ENCODE measurements at regions not wholly inside any gene's neighbourhood (a gene's known extent, or its start where the extent isn't known, plus 50 kb on each side); places are given as distances from the start of the nearest gene placed in this dataset.
"Not testable (repeated sequence)": the region's sequence is repeated elsewhere in the genome, so short reads cannot be mapped to it uniquely, and the experiment has no call there.

- no peak for DNase-seq
Measured at GRCh38 chr17:68699936-68700335, 98.8 kb upstream of the FAM20A start.

GRCh38 chr17:68698746-68699145 lies 97.6 kb upstream of the FAM20A start:
- no peak for DNase-seq

- peak; percentile 5 for DNase-seq
Measured at GRCh38 chr17:68697850-68698361, 96.7 kb upstream of the FAM20A start.

- no peak for DNase-seq
Measured at GRCh38 chr17:68695659-68696058, 94.5 kb upstream of the FAM20A start.

GRCh38 chr17:68694791-68695485 lies 93.8 kb upstream of the FAM20A start:
- no peak for DNase-seq

GRCh38 chr17:68693896-68694295 lies 92.7 kb upstream of the FAM20A start:
- DNase-seq: no peak

GRCh38 chr17:68693466-68693865 lies 92.3 kb upstream of the FAM20A start:
- DNase-seq: no peak

- no peak for DNase-seq
Measured at GRCh38 chr17:68686108-68686988, 85.2 kb upstream of the FAM20A start.

GRCh38 chr17:68684949-68685357 lies 83.8 kb upstream of the FAM20A start:
- no peak for DNase-seq

- no peak for DNase-seq
Measured at GRCh38 chr17:68682903-68683302, 81.7 kb upstream of the FAM20A start.

GRCh38 chr17:68679882-68680281 lies 78.7 kb upstream of the FAM20A start:
- no peak for DNase-seq

- no peak for DNase-seq
Measured at GRCh38 chr17:68676856-68677255, 75.7 kb upstream of the FAM20A start.

GRCh38 chr17:68675723-68676122 lies 74.6 kb upstream of the FAM20A start:
- DNase-seq: no peak

- DNase-seq: no peak
Measured at GRCh38 chr17:68674029-68674925, 73.1 kb upstream of the FAM20A start.

- DNase-seq: no peak
Measured at GRCh38 chr17:68670967-68671693, 70.0 kb upstream of the FAM20A start.

- not testable (repeated sequence) for DNase-seq
Measured at GRCh38 chr17:68666438-68666837, 65.3 kb upstream of the FAM20A start.

GRCh38 chr17:68665373-68665772 lies 64.2 kb upstream of the FAM20A start:
- DNase-seq: no peak

GRCh38 chr17:68662479-68662878 lies 61.3 kb upstream of the FAM20A start:
- no peak for DNase-seq

- no peak for DNase-seq
Measured at GRCh38 chr17:68662037-68662432, 60.9 kb upstream of the FAM20A start.

- no peak for DNase-seq
Measured at GRCh38 chr17:68661265-68662036, 60.3 kb upstream of the FAM20A start.

GRCh38 chr17:68660302-68660701 lies 59.1 kb upstream of the FAM20A start:
- no peak for DNase-seq
